Right forelimb (tissue), 1 donor: ENCODE measurements at regions not wholly inside any gene's neighbourhood (a gene's known extent, or its start where the extent isn't known, plus 50 kb on each side); places are given as distances from the start of the nearest gene placed in this dataset.
"Not testable (repeated sequence)": the region's sequence is repeated elsewhere in the genome, so short reads cannot be mapped to it uniquely, and the experiment has no call there.

Source experiments
- DNase-seq: peaks from one replicate; pipeline ENCODE4 v3.0.0-alpha.2; 2018

GRCh38 chr7:20019757-20020432 is 197.3 kb downstream of the MACC1 start:
- no peak for DNase-seq

- DNase-seq, result no peak
These were observed 200.5 kb downstream of the MACC1 start for GRCh38 chr7:20016669-20017068.

GRCh38 chr7:20013536-20013935 is 203.6 kb downstream of the MACC1 start:
- DNase-seq, result no peak

GRCh38 chr7:20012100-20012499 is 205.1 kb downstream of the MACC1 start:
- no peak for DNase-seq

- no peak for DNase-seq
These were observed 206.3 kb downstream of the MACC1 start for GRCh38 chr7:20010877-20011276.

GRCh38 chr7:20007510-20007909 is 209.7 kb downstream of the MACC1 start:
- DNase-seq, result no peak

GRCh38 chr7:20005081-20005480 is 212.1 kb downstream of the MACC1 start:
- DNase-seq, result no peak

- DNase-seq, result no peak
These were observed 217.5 kb downstream of the MACC1 start for GRCh38 chr7:19999681-20000080.

- DNase-seq, result no peak
These were observed 218.5 kb upstream of the TMEM196 start for GRCh38 chr7:19991936-19992335.

GRCh38 chr7:19989906-19990305 is 216.5 kb upstream of the TMEM196 start:
- DNase-seq, result no peak

GRCh38 chr7:19988860-19989259 is 215.4 kb upstream of the TMEM196 start:
- no peak for DNase-seq

- DNase-seq, result no peak
These were observed 210.8 kb upstream of the TMEM196 start for GRCh38 chr7:19984231-19984632.

GRCh38 chr7:19982841-19983835 is 209.7 kb upstream of the TMEM196 start:
- DNase-seq, result no peak

GRCh38 chr7:19973581-19973980 is 200.2 kb upstream of the TMEM196 start:
- DNase-seq, result no peak

- no peak for DNase-seq
These were observed 199.5 kb upstream of the TMEM196 start for GRCh38 chr7:19972876-19973275.

GRCh38 chr7:19971956-19972355 is 198.5 kb upstream of the TMEM196 start:
- DNase-seq, result no peak

GRCh38 chr7:19970514-19970913 is 197.1 kb upstream of the TMEM196 start:
- DNase-seq, result no peak

GRCh38 chr7:19969859-19970493 is 196.6 kb upstream of the TMEM196 start:
- DNase-seq, result no peak

GRCh38 chr7:19964246-19964645 is 190.8 kb upstream of the TMEM196 start:
- DNase-seq, result no peak

- no peak for DNase-seq
These were observed 190.3 kb upstream of the TMEM196 start for GRCh38 chr7:19963695-19964094.

- DNase-seq, result no peak
These were observed 185.0 kb upstream of the TMEM196 start for GRCh38 chr7:19958309-19958896.

- DNase-seq, result no peak
These were observed 184.2 kb upstream of the TMEM196 start for GRCh38 chr7:19957664-19958063.

- DNase-seq, result not testable (repeated sequence)
These were observed 180.7 kb upstream of the TMEM196 start for GRCh38 chr7:19954166-19954565.
